Ovary (tissue), 7 donors: ENCODE measurements at regions not wholly inside any gene's neighbourhood (a gene's known extent, or its start where the extent isn't known, plus 50 kb on each side); places are given as distances from the start of the nearest gene placed in this dataset.

ENCODE experiments used
- DNase-seq, 5 donors: peaks; one replicate each; pipeline ENCODE4 v3.0.0-alpha.2; 2019 to 2020
- H3K27ac ChIP-seq, 2 donors: fragments of 200-600 bp; one replicate each; pipeline versions ENCODE4 v1.5.1 to v1.8.0; 2019 to 2022
- H3K27me3 ChIP-seq: fragments of 200-600 bp; one replicate; pipeline ENCODE4 v1.8.0; 2022
- H3K36me3 ChIP-seq: fragments of 200-600 bp; sonication (generic); one replicate; pipeline ENCODE4 v1.5.1; 2019
- H3K4me1 ChIP-seq: one replicate; pipeline ENCODE4 v1.8.1; 2013; ENCODE audit warnings: mild to moderate bottlenecking, moderate library complexity; ENCODE audit not compliant: insufficient read depth
- H3K4me3 ChIP-seq: fragments of 200-600 bp; sonication (generic); one replicate; pipeline ENCODE4 v1.5.1; 2017
- H3K9me3 ChIP-seq, 2 donors: fragments of 200-600 bp in 1 of 2; sonication (generic) in 1 of 2; one replicate each; pipeline versions ENCODE4 v1.5.1 to v1.8.1; 2013 to 2019; ENCODE audit warnings: mild to moderate bottlenecking in 1 of 2, moderate library complexity in 1 of 2
- EP300 ChIP-seq: sonication (generic); formaldehyde crosslinking; IDR thresholded peaks from one replicate; pipeline ENCODE4 v1.6.1; 2017; ENCODE audit warnings: antibody characterized with exemption
- POLR2A ChIP-seq: fragments of 450-650 bp; IDR thresholded peaks from one replicate; pipeline ENCODE4 v1.6.1; 2017; ENCODE audit warnings: antibody characterized with exemption, mild to moderate bottlenecking, moderate library complexity
- whole genome bisulfite sequencing, 3 donors: extraction: QIAGEN DNeasy Blood & Tissue Kit in 1 of 3; methylation state at CpG; one replicate each; pipeline versions ENCODE4 v1.1.5 to v1.1.7; 2013 to 2017; 5-methylcytosine and 5-hydroxymethylcytosine counted together
- intact Hi-C, 4 donors: fragments of 100-400 bp; cut with DNase I; formaldehyde crosslinking; loops; one replicate each; pipeline versions ENCODE4 v1.11.0 to v1.15.1; 2022 to 2023
- TF ChIP-seq, protein P1 (sequence below), 3 donors: fragments of 450-650 bp in 2 of 3; fragments of 200-600 bp in 1 of 3; IDR thresholded peaks; one replicate each; pipeline versions ENCODE4 v1.5.1 to v1.8.0; 2016 to 2022; ENCODE audit warnings: antibody characterized with exemption in 3 of 3, mild to moderate bottlenecking in 1 of 3
- donor health status: DM: no; HTN: no; CAD: no; lungs with moderate emphysema.
- donor health status: DM: no; HTN: no; CAD: no.
- donor health status: Bipolar disorder and iron deficiency.
- donor health status: DM: no; HTN: no; CAD: no.
- donor health status: DM: yes; HTN: yes; CAD: no.

DNA sequence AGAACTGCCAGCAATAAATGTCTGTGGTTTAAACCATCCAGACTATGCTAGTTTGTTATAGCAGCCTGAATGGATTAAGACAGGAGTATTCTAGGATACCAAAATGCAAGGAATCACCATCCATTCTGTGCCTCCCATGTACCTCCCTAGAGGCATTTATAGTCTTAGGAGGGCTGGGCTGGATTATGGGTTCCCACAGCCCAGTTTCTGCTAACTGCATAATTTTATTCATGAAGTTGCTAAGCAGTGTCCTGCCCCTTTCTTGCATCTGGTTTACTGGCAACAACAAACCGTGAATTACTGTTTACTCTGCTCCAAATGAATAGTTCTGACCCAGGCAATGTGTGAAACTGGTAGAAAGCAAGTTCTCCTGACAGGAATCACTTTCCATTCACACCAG, 67.1 kb upstream of the PRKX start:
- Histone ChIP-seq H3K4me1 (no peaks in the 10 kb centered on the region), H3K27ac (no peak overlapping the region), H3K36me3 (no peaks in the 10 kb centered on the region), H3K4me3 (no peak overlapping the region), H3K27me3 (no peaks in the 10 kb centered on the region), H3K9me3 (no peaks in the 10 kb centered on the region)
- WGBS, 3 donors = 9 to 19% (median 11%) methylated on average over 1 of the region's 1 CpG
- DNase-seq = no peak
- intact Hi-C loops = no loop called here
- TF ChIP-seq EP300 (no peak), POLR2A (no peak)
- TF ChIP-seq, protein P1, sequence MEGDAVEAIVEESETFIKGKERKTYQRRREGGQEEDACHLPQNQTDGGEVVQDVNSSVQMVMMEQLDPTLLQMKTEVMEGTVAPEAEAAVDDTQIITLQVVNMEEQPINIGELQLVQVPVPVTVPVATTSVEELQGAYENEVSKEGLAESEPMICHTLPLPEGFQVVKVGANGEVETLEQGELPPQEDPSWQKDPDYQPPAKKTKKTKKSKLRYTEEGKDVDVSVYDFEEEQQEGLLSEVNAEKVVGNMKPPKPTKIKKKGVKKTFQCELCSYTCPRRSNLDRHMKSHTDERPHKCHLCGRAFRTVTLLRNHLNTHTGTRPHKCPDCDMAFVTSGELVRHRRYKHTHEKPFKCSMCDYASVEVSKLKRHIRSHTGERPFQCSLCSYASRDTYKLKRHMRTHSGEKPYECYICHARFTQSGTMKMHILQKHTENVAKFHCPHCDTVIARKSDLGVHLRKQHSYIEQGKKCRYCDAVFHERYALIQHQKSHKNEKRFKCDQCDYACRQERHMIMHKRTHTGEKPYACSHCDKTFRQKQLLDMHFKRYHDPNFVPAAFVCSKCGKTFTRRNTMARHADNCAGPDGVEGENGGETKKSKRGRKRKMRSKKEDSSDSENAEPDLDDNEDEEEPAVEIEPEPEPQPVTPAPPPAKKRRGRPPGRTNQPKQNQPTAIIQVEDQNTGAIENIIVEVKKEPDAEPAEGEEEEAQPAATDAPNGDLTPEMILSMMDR (IDR thresholded peaks at IDR 0.05) = no peak

DNA sequence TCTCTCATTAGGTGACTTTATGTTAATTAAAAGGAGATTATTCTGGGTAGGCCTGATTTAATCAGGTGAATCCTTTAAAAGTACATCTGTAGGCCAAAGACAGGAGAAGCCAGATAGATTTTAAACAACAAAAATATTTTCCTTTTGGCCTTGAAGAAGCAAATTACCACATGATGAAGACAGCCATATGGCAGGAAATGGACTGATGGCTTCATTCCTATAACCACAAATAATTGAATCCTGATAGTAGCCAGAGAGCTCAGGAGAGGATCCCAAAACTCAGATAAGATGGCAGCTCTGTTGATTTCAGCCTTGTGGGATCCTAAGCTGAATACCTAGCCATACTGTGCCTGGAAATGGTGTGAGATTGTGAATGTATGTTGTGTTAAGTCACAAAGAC, 66.1 kb upstream of the PRKX start:
- H3K36me3 ChIP-seq = no peaks in the 10 kb centered on the region
- TF ChIP-seq POLR2A (no peak), EP300 (no peak)
- TF ChIP-seq, protein P1 (IDR thresholded peaks at IDR 0.05) = no peak
- DNase-seq = no peak
- intact Hi-C loops = no loop called here
- H3K27me3 ChIP-seq = no peaks in the 10 kb centered on the region
- H3K27ac ChIP-seq = no peak overlapping the region
- H3K4me3 ChIP-seq = no peak overlapping the region
- H3K4me1 ChIP-seq = no peaks in the 10 kb centered on the region
- no peaks in the 10 kb centered on the region for H3K9me3 ChIP-seq

DNA sequence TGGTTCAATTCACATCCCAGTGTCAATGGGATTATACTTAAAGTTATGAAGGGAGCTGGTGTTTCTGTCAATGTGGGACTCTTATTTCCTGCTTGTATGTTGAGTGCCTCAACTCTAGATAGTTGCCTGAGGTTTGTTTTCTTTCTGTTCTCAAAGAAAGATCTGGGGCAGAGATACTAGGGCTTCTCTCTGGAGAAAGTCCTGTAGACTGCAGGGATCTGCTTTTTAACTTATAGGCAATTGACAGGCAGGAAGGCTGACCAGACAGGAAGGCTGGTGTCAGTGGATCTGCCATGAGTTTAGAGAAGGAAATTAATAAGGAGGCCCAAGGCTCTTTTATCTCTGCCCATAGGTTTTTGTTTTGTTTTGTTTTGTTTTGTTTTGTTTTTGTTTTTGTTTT, 64.0 kb upstream of the PRKX start:
- Histone ChIP-seq H3K9me3 (no peaks in the 10 kb centered on the region), H3K36me3 (no peaks in the 10 kb centered on the region), H3K27ac (no peak overlapping the region), H3K27me3 (no peaks in the 10 kb centered on the region), H3K4me1 (no peaks in the 10 kb centered on the region), H3K4me3 (no peak overlapping the region)
- TF ChIP-seq POLR2A (no peak), EP300 (no peak)
- TF ChIP-seq, protein P1 (IDR thresholded peaks at IDR 0.05) = no peak
- intact Hi-C loops = no loop called here
- DNase-seq = no peak

DNA sequence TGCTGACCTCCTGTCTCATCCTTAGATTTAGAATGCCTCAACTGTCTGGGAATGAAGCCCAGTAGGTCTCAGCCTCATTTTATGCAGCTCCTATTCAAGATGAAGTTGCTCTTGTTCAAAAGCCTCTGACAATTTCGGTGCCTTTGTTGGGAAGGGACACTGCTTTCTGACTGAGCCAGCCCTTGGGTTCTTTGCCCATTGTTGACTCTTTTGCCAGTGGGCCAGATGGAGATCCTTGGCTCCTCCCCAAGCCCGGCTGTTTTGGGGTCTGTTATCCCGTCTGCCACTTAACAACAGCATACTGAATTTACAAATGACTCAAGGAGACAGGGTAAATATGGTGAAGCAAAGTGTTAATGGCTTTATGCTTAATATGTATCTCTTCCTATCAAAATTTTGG, 58.3 kb upstream of the PRKX start:
- Histone ChIP-seq H3K36me3 (no peaks in the 10 kb centered on the region), H3K27me3 (no peaks in the 10 kb centered on the region), H3K4me3 (no peak overlapping the region), H3K4me1 (no peaks in the 10 kb centered on the region), H3K9me3 (no peaks in the 10 kb centered on the region), H3K27ac (no peak overlapping the region)
- intact Hi-C loops = no loop called here
- no peak for DNase-seq
- TF ChIP-seq, protein P1 (IDR thresholded peaks at IDR 0.05) = no peak
- TF ChIP-seq POLR2A (no peak), EP300 (no peak)
- 45 to 53% (median 51%) methylated on average over 3 of the region's 3 CpGs for WGBS, 3 donors

DNA sequence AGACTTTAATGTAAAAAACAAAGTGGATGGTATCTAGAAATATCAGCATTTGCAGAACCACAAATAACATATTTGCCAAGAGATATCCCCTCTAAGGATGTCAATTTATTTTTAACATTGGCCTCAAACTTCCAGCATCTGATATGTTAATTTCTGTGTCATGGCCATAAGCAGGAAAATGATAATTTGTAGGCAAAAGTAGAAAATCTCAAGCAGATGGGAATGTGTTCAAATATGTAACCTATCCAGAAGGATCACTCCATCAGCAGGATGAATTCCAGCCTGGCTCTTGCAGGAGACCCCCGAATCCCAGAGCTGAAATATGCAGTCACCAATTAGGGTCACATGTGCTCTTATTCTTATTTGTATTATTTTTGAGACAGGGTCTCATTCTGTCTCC, 55.4 kb upstream of the PRKX start:
- TF ChIP-seq EP300 = no peak
- TF ChIP-seq, protein P1 (IDR thresholded peaks at IDR 0.05) = no peak
- TF ChIP-seq POLR2A = no peak
- 77 to 86% (median 77%) methylated on average over 1 of the region's 1 CpG for WGBS, 3 donors
- intact Hi-C loops = no loop called here
- Histone ChIP-seq H3K4me3 (no peak overlapping the region), H3K9me3 (no peaks in the 10 kb centered on the region), H3K4me1 (no peaks in the 10 kb centered on the region), H3K36me3 (no peaks in the 10 kb centered on the region), H3K27ac (no peak overlapping the region), H3K27me3 (no peaks in the 10 kb centered on the region)
- no peak for DNase-seq
